Eye (tissue), 1 donor: ENCODE measurements at regions not wholly inside any gene's neighbourhood (a gene's known extent, or its start where the extent isn't known, plus 50 kb on each side); places are given as distances from the start of the nearest gene placed in this dataset.

Experiments
- DNase-seq: peaks from one replicate; pipeline ENCODE4 v3.0.0-alpha.2; 2015

GRCh38 chr2:136168720-136169119 lies 50.8 kb upstream of the CXCR4 start:
- peak; percentile 32 for DNase-seq

DNA sequence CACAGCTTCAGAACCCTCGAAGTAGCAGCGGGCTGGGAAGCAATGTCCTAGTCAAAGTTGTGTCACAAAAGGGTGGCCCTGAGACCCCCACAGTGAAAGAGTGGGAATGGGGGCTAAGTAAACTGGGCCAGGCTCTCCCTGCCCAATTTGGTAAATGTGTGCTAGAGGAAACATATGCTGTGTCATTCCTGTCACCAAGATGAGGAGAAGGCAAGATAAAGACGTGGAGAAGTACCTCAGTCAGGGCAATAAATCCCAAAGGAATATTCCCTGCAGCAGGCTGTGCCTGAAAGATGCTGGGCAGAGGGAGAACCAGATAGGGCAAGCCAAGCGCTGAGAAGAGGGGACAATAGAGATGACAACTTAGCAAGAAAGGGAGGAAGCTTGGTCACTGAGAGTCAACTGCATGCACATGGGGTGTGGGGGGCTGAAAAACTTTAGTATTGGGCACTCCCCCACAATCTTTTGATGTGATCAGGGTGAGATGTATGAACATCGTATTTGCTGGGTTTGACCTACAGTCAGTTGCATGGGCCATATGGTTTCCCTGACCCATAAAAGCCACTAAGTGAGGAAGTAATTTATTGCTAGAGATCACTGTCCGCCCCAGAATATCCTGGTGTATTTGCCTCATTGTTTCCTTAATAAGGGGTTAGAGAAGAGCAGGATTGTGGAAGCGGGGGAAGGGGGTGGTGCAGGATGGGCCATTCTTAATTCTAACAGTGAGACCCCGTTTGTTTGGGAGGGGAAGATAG lies 49.9 kb upstream of the CXCR4 start:
- DNase-seq = peak; percentile 24
